ENCODE measurements at regions not wholly inside any gene's neighbourhood (a gene's known extent, or its start where the extent isn't known, plus 50 kb on each side); places are given as distances from the start of the nearest gene placed in this dataset.
A peak's percentile ranks its signal among the peaks of the same experiment; 100 is the strongest.
"Not testable (repeated sequence)": the region's sequence is repeated elsewhere in the genome, so short reads cannot be mapped to it uniquely, and the experiment has no call there.

GRCh38 chr1:170407138-170407537 lies 124.8 kb upstream of the GORAB start:
- H3K4me1 Mint-ChIP-seq (ENCODE audit: low read depth), result no peaks in the 10 kb centered on the region
- DNase-seq, result no peak
- CTCF ChIA-PET, result no interaction called here
- H3K4me3 Mint-ChIP-seq, result no peak overlapping the region
- H3K27me3 Mint-ChIP-seq (ENCODE audit: low read depth), result peaks cover 4% of the 10 kb centered on the region
- no peaks in the 10 kb centered on the region for H3K36me3 Mint-ChIP-seq (ENCODE audit: low read depth)
- H3K27ac Mint-ChIP-seq, result no peak overlapping the region
- intact Hi-C loops (cut with micrococcal nuclease), result no loop called here
- H3K9me3 Mint-ChIP-seq, result no peaks in the 10 kb centered on the region

- H3K27ac Mint-ChIP-seq, result no peak overlapping the region
- H3K4me1 Mint-ChIP-seq (ENCODE audit: low read depth), result no peaks in the 10 kb centered on the region
- peaks cover 4% of the 10 kb centered on the region for H3K27me3 Mint-ChIP-seq (ENCODE audit: low read depth)
- H3K36me3 Mint-ChIP-seq (ENCODE audit: low read depth), result no peaks in the 10 kb centered on the region
- no peak for DNase-seq
- CTCF ChIA-PET, result no interaction called here
- intact Hi-C loops (cut with micrococcal nuclease), result no loop called here
- no peaks in the 10 kb centered on the region for H3K9me3 Mint-ChIP-seq
- H3K4me3 Mint-ChIP-seq, result no peak overlapping the region
Observed at GRCh38 chr1:170407581-170407980, 124.4 kb upstream of the GORAB start.

GRCh38 chr1:170410401-170411166 lies 121.4 kb upstream of the GORAB start:
- H3K9me3 Mint-ChIP-seq, result no peaks in the 10 kb centered on the region
- DNase-seq, result no peak
- intact Hi-C loops (cut with micrococcal nuclease), result no loop called here
- H3K36me3 Mint-ChIP-seq (ENCODE audit: low read depth), result no peaks in the 10 kb centered on the region
- peaks cover 2% of the 10 kb centered on the region for H3K27me3 Mint-ChIP-seq (ENCODE audit: low read depth)
- H3K27ac Mint-ChIP-seq, result no peak overlapping the region
- no peak overlapping the region for H3K4me3 Mint-ChIP-seq
- CTCF ChIA-PET, result no interaction called here
- no peaks in the 10 kb centered on the region for H3K4me1 Mint-ChIP-seq (ENCODE audit: low read depth)

GRCh38 chr1:170414989-170415709 lies 116.8 kb upstream of the GORAB start:
- Mint-ChIP-seq H3K9me3 (no peaks in the 10 kb centered on the region), H3K4me3 (no peak overlapping the region), H3K36me3 (ENCODE audit: low read depth) (no peaks in the 10 kb centered on the region), H3K27me3 (ENCODE audit: low read depth) (no peaks in the 10 kb centered on the region), H3K27ac (no peak overlapping the region), H3K4me1 (ENCODE audit: low read depth) (no peaks in the 10 kb centered on the region)
- DNase-seq, result no peak
- intact Hi-C loops (cut with micrococcal nuclease), result no loop called here
- CTCF ChIA-PET, result no interaction called here

DNA sequence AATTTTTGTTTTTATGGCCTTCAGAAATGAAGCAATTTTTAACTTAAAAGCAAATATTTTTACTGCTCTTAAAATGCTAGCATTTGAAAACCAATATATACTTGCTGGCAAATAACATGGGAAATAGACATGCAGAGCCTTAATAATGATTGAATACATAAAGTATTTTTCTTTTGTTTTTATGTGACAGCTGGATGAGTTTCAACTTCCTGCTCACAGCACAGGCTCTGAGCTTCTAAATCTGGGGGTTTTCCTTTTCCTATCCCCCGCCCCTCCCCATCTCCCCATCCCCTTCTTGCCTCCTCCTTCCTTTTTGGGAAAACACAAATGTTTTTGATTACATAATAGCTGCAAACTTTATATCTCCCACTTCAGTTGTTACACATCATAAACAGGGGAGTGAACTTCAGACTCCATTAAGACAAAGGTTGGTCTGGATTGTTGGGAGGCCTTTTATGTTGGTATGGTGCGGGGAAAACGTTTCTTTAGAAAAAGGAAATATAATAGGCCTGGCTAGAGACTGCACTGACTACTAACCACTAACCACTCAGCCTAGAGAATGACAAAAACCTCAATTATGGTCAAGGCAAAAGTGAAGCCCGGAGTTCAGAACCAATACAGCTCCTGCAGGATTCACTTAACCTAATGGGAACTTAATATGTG lies 116.1 kb upstream of the GORAB start:
- H3K27me3 Mint-ChIP-seq (ENCODE audit: low read depth), result no peaks in the 10 kb centered on the region
- H3K27ac Mint-ChIP-seq, result no peak overlapping the region
- no peaks in the 10 kb centered on the region for H3K9me3 Mint-ChIP-seq
- no peak for DNase-seq
- no peaks in the 10 kb centered on the region for H3K36me3 Mint-ChIP-seq (ENCODE audit: low read depth)
- H3K4me3 Mint-ChIP-seq, result no peak overlapping the region
- H3K4me1 Mint-ChIP-seq (ENCODE audit: low read depth), result no peaks in the 10 kb centered on the region
- intact Hi-C loops (cut with micrococcal nuclease), result no loop called here
- CTCF ChIA-PET, result no interaction called here

GRCh38 chr1:170424346-170424745 lies 107.6 kb upstream of the GORAB start:
- CTCF ChIA-PET, result no interaction called here
- Mint-ChIP-seq H3K4me1 (ENCODE audit: low read depth) (no peaks in the 10 kb centered on the region), H3K4me3 (no peak overlapping the region), H3K9me3 (peaks cover 5% of the 10 kb centered on the region), H3K27me3 (ENCODE audit: low read depth) (peaks cover 25% of the 10 kb centered on the region), H3K27ac (no peak overlapping the region), H3K36me3 (ENCODE audit: low read depth) (no peaks in the 10 kb centered on the region)
- no peak for DNase-seq
- intact Hi-C loops (cut with micrococcal nuclease), result no loop called here

DNA sequence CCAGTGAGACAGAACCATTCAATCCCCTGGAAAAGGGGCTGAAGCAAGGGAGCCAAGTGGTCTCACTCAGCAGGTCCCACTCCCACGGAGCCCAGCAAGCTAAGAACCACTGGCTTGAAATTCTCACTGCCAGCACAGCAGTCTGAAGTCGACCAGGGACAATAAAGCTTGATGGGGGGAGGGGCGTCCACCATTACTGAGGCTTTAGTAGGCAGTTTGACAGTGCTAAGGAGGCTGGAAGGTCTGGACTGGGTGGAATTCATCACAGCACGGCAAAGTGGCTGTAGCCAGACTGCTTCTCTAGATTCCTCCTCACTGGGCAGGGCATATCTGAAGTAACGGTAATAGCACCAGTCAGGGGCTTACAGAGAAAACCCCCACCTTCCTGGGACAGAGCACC lies 105.4 kb upstream of the GORAB start:
- no peak for DNase-seq
- peaks cover 28% of the 10 kb centered on the region for H3K27me3 Mint-ChIP-seq (ENCODE audit: low read depth)
- no peaks in the 10 kb centered on the region for H3K36me3 Mint-ChIP-seq (ENCODE audit: low read depth)
- H3K27ac Mint-ChIP-seq, result no peak overlapping the region
- CTCF ChIA-PET, result no interaction called here
- H3K4me1 Mint-ChIP-seq (ENCODE audit: low read depth), result no peaks in the 10 kb centered on the region
- H3K4me3 Mint-ChIP-seq, result no peak overlapping the region
- peaks cover 5% of the 10 kb centered on the region for H3K9me3 Mint-ChIP-seq
- intact Hi-C loops (cut with micrococcal nuclease), result no loop called here

DNA sequence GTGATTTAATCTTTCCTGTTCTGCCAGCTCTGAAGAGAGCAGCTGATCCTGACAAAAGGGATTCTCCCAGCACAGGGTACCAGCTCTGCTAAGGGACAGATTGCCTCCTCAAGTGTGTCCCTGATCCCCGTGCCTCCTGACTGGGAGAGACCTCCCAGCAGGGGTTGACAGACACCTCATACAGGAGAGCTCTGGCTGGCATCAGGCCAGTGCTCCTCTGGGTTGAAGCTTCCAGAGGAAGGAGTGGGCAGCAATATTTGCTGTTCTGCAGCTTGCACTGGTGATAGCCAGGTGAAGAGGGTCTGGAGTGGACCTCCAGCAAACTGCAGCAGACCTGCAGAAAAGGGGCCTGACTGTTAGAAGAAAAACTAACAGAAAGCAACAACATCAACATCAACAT lies 105.0 kb upstream of the GORAB start:
- H3K4me3 Mint-ChIP-seq; H3K36me3 Mint-ChIP-seq (ENCODE audit: low read depth); H3K4me1 Mint-ChIP-seq (ENCODE audit: low read depth); CTCF ChIA-PET; DNase-seq; intact Hi-C loops (cut with micrococcal nuclease); H3K27ac Mint-ChIP-seq; H3K9me3 Mint-ChIP-seq: not testable (repeated sequence)
- H3K27me3 Mint-ChIP-seq (ENCODE audit: low read depth), result peaks cover 28% of the 10 kb centered on the region

DNA sequence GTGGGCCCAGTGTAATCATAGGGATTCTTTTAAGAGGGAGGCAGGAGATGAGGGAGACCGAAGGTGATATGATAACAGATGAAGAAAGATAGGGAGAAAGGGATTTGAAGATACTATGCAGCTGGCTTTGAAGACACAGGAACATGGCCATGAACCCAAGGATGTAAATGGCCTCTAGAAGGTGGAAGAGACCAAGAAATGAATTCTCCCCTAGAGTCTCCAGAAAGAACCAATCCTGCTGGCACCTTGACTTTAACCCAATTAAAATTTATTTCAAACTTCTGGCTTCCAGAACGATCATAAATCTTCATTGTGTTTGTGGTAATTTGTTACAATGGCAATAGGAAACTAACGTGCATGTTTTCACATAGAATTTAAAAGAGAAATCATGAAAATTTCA lies 95.0 kb upstream of the GORAB start:
- Mint-ChIP-seq H3K27ac (no peak overlapping the region), H3K36me3 (ENCODE audit: low read depth) (no peaks in the 10 kb centered on the region), H3K9me3 (peaks cover 2% of the 10 kb centered on the region), H3K4me1 (ENCODE audit: low read depth) (no peaks in the 10 kb centered on the region), H3K27me3 (ENCODE audit: low read depth) (peaks cover 6% of the 10 kb centered on the region), H3K4me3 (no peak overlapping the region)
- CTCF ChIA-PET, result no interaction called here
- DNase-seq, result no peak
- intact Hi-C loops (cut with micrococcal nuclease), result no loop called here

- no peaks in the 10 kb centered on the region for H3K36me3 Mint-ChIP-seq (ENCODE audit: low read depth)
- CTCF ChIA-PET, result no interaction called here
Observed at GRCh38 chr1:170445096-170445495, 86.9 kb upstream of the GORAB start.

DNA sequence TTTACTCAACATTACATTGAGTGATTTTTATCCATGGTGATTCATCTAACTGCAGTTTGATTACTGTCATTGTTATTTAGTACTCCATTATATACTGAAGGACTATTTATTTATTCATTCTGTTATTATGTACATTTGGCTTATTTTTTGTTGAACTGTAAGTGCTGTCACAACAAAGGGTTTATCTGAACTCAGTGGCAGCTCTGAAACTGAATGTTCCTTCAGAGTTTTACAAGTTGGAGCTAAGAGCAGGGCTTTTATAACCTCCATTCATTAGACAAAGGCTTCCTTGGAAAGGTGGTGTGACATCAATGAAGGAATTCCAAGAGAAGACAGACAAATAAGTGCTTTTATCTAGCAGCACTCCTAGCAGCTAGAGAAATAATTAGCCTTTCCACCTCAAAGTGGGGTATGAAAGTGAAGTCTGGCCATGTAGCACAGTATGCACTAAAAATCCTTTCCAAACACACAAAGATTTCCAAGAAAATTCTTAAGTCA lies 83.3 kb upstream of the GORAB start:
- intact Hi-C loops (cut with micrococcal nuclease), result no loop called here
- DNase-seq, result no peak
- H3K27ac Mint-ChIP-seq, result no peak overlapping the region
- no peaks in the 10 kb centered on the region for H3K27me3 Mint-ChIP-seq (ENCODE audit: low read depth)
- peaks cover 1% of the 10 kb centered on the region for H3K9me3 Mint-ChIP-seq
- CTCF ChIA-PET, result no interaction called here
- H3K36me3 Mint-ChIP-seq (ENCODE audit: low read depth), result no peaks in the 10 kb centered on the region
- H3K4me3 Mint-ChIP-seq, result no peak overlapping the region
- no peaks in the 10 kb centered on the region for H3K4me1 Mint-ChIP-seq (ENCODE audit: low read depth)

More at GRCh38 chr1:170445096-170445495, 86.9 kb upstream of the GORAB start:
- no peaks in the 10 kb centered on the region for H3K4me1 Mint-ChIP-seq (ENCODE audit: low read depth)
- H3K9me3 Mint-ChIP-seq, result peaks cover 2% of the 10 kb centered on the region
- no peak for DNase-seq
- H3K27me3 Mint-ChIP-seq (ENCODE audit: low read depth), result peaks cover 4% of the 10 kb centered on the region
- no peak overlapping the region for H3K27ac Mint-ChIP-seq
- H3K4me3 Mint-ChIP-seq, result no peak overlapping the region
- intact Hi-C loops (cut with micrococcal nuclease), result no loop called here

- CTCF ChIA-PET, result interaction anchor here (1.5 kb wide), 1 partner anchor 528 kb away, joined by 4 read pairs; no protein-coding TSS in a partner anchor
Observed at GRCh38 chr1:170457325-170458050, 74.5 kb upstream of the GORAB start.

More at GRCh38 chr1:170457325-170458050, 74.5 kb upstream of the GORAB start:
- DNase-seq, result peak; percentile 43
- H3K36me3 Mint-ChIP-seq (ENCODE audit: low read depth); H3K4me1 Mint-ChIP-seq (ENCODE audit: low read depth); H3K27ac Mint-ChIP-seq; H3K4me3 Mint-ChIP-seq: not testable (repeated sequence)
- H3K9me3 Mint-ChIP-seq, result peaks cover 12% of the 10 kb centered on the region
- peaks cover 13% of the 10 kb centered on the region for H3K27me3 Mint-ChIP-seq (ENCODE audit: low read depth)
- intact Hi-C loops (cut with micrococcal nuclease), result loop anchor here (2.0 kb wide), 1 partner anchor 529 kb away; no protein-coding TSS in a partner anchor

Data from activated naive CD4-positive, alpha-beta T cell treated with anti-CD3 and anti-CD28 coated beads for 36 hours (primary cell).